Kidney capillary endothelial cell (primary cell): ENCODE measurements at regions not wholly inside any gene's neighbourhood (a gene's known extent, or its start where the extent isn't known, plus 50 kb on each side); places are given as distances from the start of the nearest gene placed in this dataset.

Experiments used
- DNase-seq: peaks from one replicate; pipeline ENCODE4 v3.0.0-alpha.2; 2018; ENCODE audit warnings: low spot score

- DNase-seq: no peak
These were observed 282.1 kb upstream of the EMCN start for GRCh38 chr4:100799761-100800539.

GRCh38 chr4:100797791-100798190, 280.0 kb upstream of the EMCN start:
- DNase-seq: no peak

GRCh38 chr4:100797356-100797755, 279.5 kb upstream of the EMCN start:
- no peak for DNase-seq

GRCh38 chr4:100796332-100796731, 278.5 kb upstream of the EMCN start:
- DNase-seq: no peak

GRCh38 chr4:100795581-100795980, 277.8 kb upstream of the EMCN start:
- no peak for DNase-seq

- no peak for DNase-seq
These were observed 273.2 kb upstream of the EMCN start for GRCh38 chr4:100790836-100791615.

GRCh38 chr4:100789991-100790390, 272.2 kb upstream of the EMCN start:
- DNase-seq: no peak

- DNase-seq: no peak
These were observed 268.7 kb upstream of the EMCN start for GRCh38 chr4:100786481-100786880.

- DNase-seq: no peak
These were observed 264.5 kb upstream of the EMCN start for GRCh38 chr4:100782356-100782755.

- DNase-seq: no peak
These were observed 263.6 kb upstream of the EMCN start for GRCh38 chr4:100781435-100781834.

GRCh38 chr4:100780126-100780525, 262.3 kb upstream of the EMCN start:
- DNase-seq: no peak

- no peak for DNase-seq
These were observed 260.6 kb upstream of the EMCN start for GRCh38 chr4:100778431-100778830.

GRCh38 chr4:100762738-100763137, 244.9 kb upstream of the EMCN start:
- DNase-seq: no peak

- no peak for DNase-seq
These were observed 236.9 kb upstream of the EMCN start for GRCh38 chr4:100754751-100755150.

GRCh38 chr4:100746141-100746739, 228.4 kb upstream of the EMCN start:
- no peak for DNase-seq

- peak; percentile 72 for DNase-seq
These were observed 224.2 kb upstream of the EMCN start for GRCh38 chr4:100742045-100742444.

- DNase-seq: no peak
These were observed 221.6 kb upstream of the EMCN start for GRCh38 chr4:100739426-100739825.

GRCh38 chr4:100738196-100739165, 220.7 kb upstream of the EMCN start:
- DNase-seq: peak; percentile 62

GRCh38 chr4:100736641-100737451, 219.0 kb upstream of the EMCN start:
- peak; percentile 97 for DNase-seq

GRCh38 chr4:100728861-100729260, 211.0 kb upstream of the EMCN start:
- DNase-seq: no peak

GRCh38 chr4:100722866-100723459, 205.1 kb upstream of the EMCN start:
- no peak for DNase-seq
